GM12878 (cell line): ENCODE measurements at regions not wholly inside any gene's neighbourhood (a gene's known extent, or its start where the extent isn't known, plus 50 kb on each side); places are given as distances from the start of the nearest gene placed in this dataset.

ENCODE experiments used
- ATAC-seq: fragments of 200-7000 bp; cut with Tn5 transposase; 3 replicates; pipeline ENCODE4 v1.9.1; 2020; ENCODE audit warnings: mild to moderate bottlenecking, moderate library complexity
- BruUV-seq: library from RNA; stranded (reverse); fragments of 400-500 nt; replicated peaks from 2 replicates; lab custom pipeline; 2021; lab: Mats Ljungman, UMichigan
- CTCF ChIA-PET: fragments of 300-600 bp; sonication (Branson Sonifier 250); formaldehyde crosslinking; extraction: SDS; loops from one replicate; lab custom pipeline; 2021; ENCODE audit warnings: inconsistent platforms; lab: Yijun Ruan, JAX
- POLR2A ChIA-PET: fragments of 350-600 bp; formaldehyde crosslinking; extraction: SDS; loops from one replicate; lab custom pipeline; 2021; ENCODE audit warnings: inconsistent platforms; lab: Charles Lee
- RAD21 ChIA-PET: fragments of 300-600 bp; sonication (Branson Sonifier 250); formaldehyde crosslinking; loops from one replicate; lab custom pipeline; 2023; ENCODE audit warnings: antibody characterized with exemption; ENCODE audit not compliant: unreplicated experiment; lab: Charles Lee
- SMC1A ChIA-PET: fragments of 300-600 bp; sonication (Branson Sonifier 250); formaldehyde crosslinking; loops from one replicate; lab custom pipeline; 2023; ENCODE audit not compliant: unreplicated experiment, uncharacterized antibody; lab: Charles Lee
- DNase-seq: peaks from one replicate; pipeline ENCODE4 v3.0.0-alpha.2; 2011; ENCODE audit warnings: low read depth, low spot score
- FAIRE-seq: peaks from 3 replicates; lab custom pipeline; 2011; peaks lifted over from hg19 to GRCh38; lab: Jason Lieb, UNC
- H2AFZ ChIP-seq: 2 replicates; pipeline ENCODE4 v1.6.0; 2011; ENCODE audit warnings: low read depth, low read length, control low read depth; ENCODE audit not compliant: control insufficient read depth
- H3K27ac ChIP-seq: 2 replicates; pipeline ENCODE4 v1.5.1; 2011; ENCODE audit warnings: control low read depth; ENCODE audit not compliant: control insufficient read depth, insufficient read depth
- H3K27me3 ChIP-seq, 2 experiments: replicated peaks in 1 of 2; 2 replicates each; pipeline versions ENCODE4 v1.6.0 to v1.6.1; 2011; ENCODE audit warnings: low read length in 1 of 2; ENCODE audit not compliant: control insufficient read depth in 2 of 2, insufficient read depth in 2 of 2
- H3K36me3 ChIP-seq, 2 experiments: 2 replicates each; pipeline ENCODE4 v1.5.1; 2011; ENCODE audit warnings: low read length in 1 of 2; ENCODE audit not compliant: control insufficient read depth in 2 of 2, insufficient read depth in 2 of 2
- H3K4me1 ChIP-seq: 2 replicates; pipeline ENCODE4 v1.6.1; 2011; ENCODE audit warnings: mild to moderate bottlenecking, low read length, moderate library complexity, mixed read lengths; ENCODE audit not compliant: control insufficient read depth, insufficient read depth
- H3K4me2 ChIP-seq: 2 replicates; pipeline ENCODE4 v1.6.0; 2011; ENCODE audit warnings: control low read depth; ENCODE audit not compliant: control insufficient read depth, insufficient read depth
- H3K4me3 ChIP-seq: fragments of 200-600 bp; sonication (generic); 2 replicates; pipeline ENCODE4 v1.5.1; 2016
- H3K79me2 ChIP-seq: 2 replicates; pipeline ENCODE4 v1.6.0; 2011; ENCODE audit warnings: low read length; ENCODE audit not compliant: control insufficient read depth, insufficient read depth
- H3K9ac ChIP-seq: 2 replicates; pipeline ENCODE4 v1.8.0; 2011; ENCODE audit warnings: low read length, control low read depth, mixed read lengths; ENCODE audit not compliant: control insufficient read depth, insufficient read depth
- H3K9me3 ChIP-seq: replicated peaks from 3 replicates; pipeline ENCODE4 v1.5.1; 2011; ENCODE audit warnings: mild to moderate bottlenecking, low read length; ENCODE audit not compliant: control insufficient read depth, insufficient read depth
- H4K20me1 ChIP-seq: 2 replicates; pipeline ENCODE4 v1.6.0; 2011; ENCODE audit not compliant: control insufficient read depth, insufficient read depth
- CEBPB ChIP-seq, 2 experiments: fragments of 150-350 bp in 1 of 2; IDR thresholded peaks; 2 replicates each; pipeline ENCODE4 v1.6.1; 2012 to 2014; ENCODE audit warnings: low read depth in 2 of 2, low read length in 2 of 2, borderline replicate concordance in 1 of 2, inconsistent platforms in 1 of 2
- FOXM1 ChIP-seq: IDR thresholded peaks from 2 replicates; pipeline ENCODE4 v1.6.1; 2012; ENCODE audit warnings: low read depth, mild to moderate bottlenecking, inconsistent platforms, low read length, moderate library complexity
- NFYB ChIP-seq: IDR thresholded peaks from 2 replicates; pipeline ENCODE4 v1.6.1; 2011; ENCODE audit warnings: low read depth, mild to moderate bottlenecking, low read length, improper control_type of control experiment, moderate library complexity; ENCODE audit not compliant: insufficient read depth
- NR2F1 ChIP-seq: fragments of 450-650 bp; conservative IDR thresholded peaks from 2 replicates; pipeline ENCODE4 v1.6.1; 2017; ENCODE audit warnings: mild to moderate bottlenecking
- POLR2A ChIP-seq: IDR thresholded peaks from 2 replicates; pipeline ENCODE4 v1.6.1; 2011; ENCODE audit warnings: low read depth, mild to moderate bottlenecking, low read length
- SREBF2 ChIP-seq: IDR thresholded peaks from 2 replicates; pipeline ENCODE4 v1.6.1; 2012; ENCODE audit warnings: mild to moderate bottlenecking, low read length
- STAT3 ChIP-seq: IDR thresholded peaks from 2 replicates; pipeline ENCODE4 v1.6.1; 2011; ENCODE audit warnings: low read depth, low read length, improper control_type of control experiment
- TBL1XR1 ChIP-seq: IDR thresholded peaks from 2 replicates; pipeline ENCODE4 v1.6.1; 2012; ENCODE audit warnings: low read depth, low read length, improper control_type of control experiment
- TCF7 ChIP-seq: IDR thresholded peaks from 2 replicates; pipeline ENCODE4 v1.6.1; 2014; ENCODE audit warnings: antibody characterized with exemption, borderline replicate concordance
- ZBED1 ChIP-seq: IDR thresholded peaks from 2 replicates; pipeline ENCODE4 v1.6.1; 2016; ENCODE audit warnings: borderline replicate concordance
- ZNF274 ChIP-seq: IDR thresholded peaks from one replicate; pipeline ENCODE4 v1.8.0; 2011; ENCODE audit not compliant: insufficient read length, insufficient read depth
- ZSCAN29 ChIP-seq: fragments of 450-650 bp; IDR thresholded peaks from 2 replicates; pipeline ENCODE4 v1.6.1; 2017; ENCODE audit warnings: mild to moderate bottlenecking, moderate library complexity
- in situ Hi-C: fragments of 300-500 bp; cut with MboI; formaldehyde crosslinking; loops from 9 replicates; pipeline ENCODE4 v1.14.3; 2018; ENCODE audit warnings: mixed read lengths
- intact Hi-C: fragments of 100-400 bp; cut with micrococcal nuclease; formaldehyde crosslinking; loops from one replicate; pipeline ENCODE4 v1.14.2; 2022; ENCODE audit not compliant: unreplicated experiment
- TF ChIP-seq, protein P1 (sequence below): fragments of 450-650 bp; IDR thresholded peaks from 2 replicates; pipeline ENCODE4 v1.6.1; 2017; ENCODE audit warnings: low read depth, mild to moderate bottlenecking, moderate library complexity
- TF ChIP-seq, protein P2 (sequence below): IDR thresholded peaks from 2 replicates; pipeline ENCODE4 v1.6.1; 2012; ENCODE audit warnings: low read depth, low read length, improper control_type of control experiment
- TF ChIP-seq, protein P3 (sequence below): fragments of 450-650 bp; IDR thresholded peaks from 2 replicates; pipeline ENCODE4 v1.6.1; 2017; ENCODE audit warnings: mild to moderate bottlenecking, moderate library complexity
- TF ChIP-seq, protein P4 (sequence below): IDR thresholded peaks from 2 replicates; pipeline ENCODE4 v1.6.1; 2011; ENCODE audit warnings: low read depth, low read length, improper control_type of control experiment, borderline replicate concordance

DNA sequence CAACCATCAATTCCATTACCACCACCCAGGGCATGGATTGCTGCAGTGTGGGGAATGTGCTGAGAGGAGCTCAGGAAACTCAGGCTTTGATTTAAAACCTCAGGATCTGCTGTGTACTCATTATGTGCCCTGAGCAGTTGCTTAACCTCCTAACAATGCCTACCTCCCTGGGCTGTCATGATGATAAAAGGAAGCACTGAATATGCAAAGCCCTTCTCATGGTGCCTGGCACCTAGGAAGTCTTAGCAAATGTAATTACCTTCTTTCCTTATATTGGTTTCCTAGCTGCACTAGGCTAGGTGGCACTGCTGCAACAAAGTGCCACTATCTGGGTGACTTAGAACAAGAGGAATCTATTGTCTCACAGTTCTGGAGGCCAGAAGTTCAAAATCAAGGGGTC lies 62.2 kb downstream of the KCTD12 start:
- H3K36me3 ChIP-seq = no peaks in the 10 kb centered on the region
- ChIA-PET POLR2A (no interaction called here), CTCF (interaction anchor here (3.0 kb wide), 1 partner anchor 79 kb away, joined by 14 read pairs; no protein-coding TSS in a partner anchor), RAD21 (no interaction called here), SMC1A (no interaction called here)
- H3K9me3 ChIP-seq = no peaks in the 10 kb centered on the region
- ATAC-seq = no peak
- H3K27me3 ChIP-seq = no peaks in the 10 kb centered on the region
- intact Hi-C loops (no loop called here), in situ Hi-C loops (no loop called here)
- no peaks in the 10 kb centered on the region for H3K79me2 ChIP-seq
- BruUV-seq = no TSS peak
- no peak for FAIRE-seq
- DNase-seq = no peak
- no peaks in the 10 kb centered on the region; the same call in 1 of the 2 replicates for H3K4me1 ChIP-seq
- no peak overlapping the region for H3K9ac ChIP-seq
- TF ChIP-seq STAT3 (no peak), ZSCAN29 (no peak), CEBPB (IDR thresholded peaks at IDR 0.05; ENCODE audit: borderline replicate concordance in 1 of 2, low read depth in 2 of 2, low read length in 2 of 2) (no peak), POLR2A (no peak), TCF7 (no peak), ZBED1 (no peak), SREBF2 (no peak), TBL1XR1 (no peak), NR2F1 (no peak), ZNF274 (no peak), NFYB (no peak), FOXM1 (no peak)
- TF ChIP-seq, protein P1, sequence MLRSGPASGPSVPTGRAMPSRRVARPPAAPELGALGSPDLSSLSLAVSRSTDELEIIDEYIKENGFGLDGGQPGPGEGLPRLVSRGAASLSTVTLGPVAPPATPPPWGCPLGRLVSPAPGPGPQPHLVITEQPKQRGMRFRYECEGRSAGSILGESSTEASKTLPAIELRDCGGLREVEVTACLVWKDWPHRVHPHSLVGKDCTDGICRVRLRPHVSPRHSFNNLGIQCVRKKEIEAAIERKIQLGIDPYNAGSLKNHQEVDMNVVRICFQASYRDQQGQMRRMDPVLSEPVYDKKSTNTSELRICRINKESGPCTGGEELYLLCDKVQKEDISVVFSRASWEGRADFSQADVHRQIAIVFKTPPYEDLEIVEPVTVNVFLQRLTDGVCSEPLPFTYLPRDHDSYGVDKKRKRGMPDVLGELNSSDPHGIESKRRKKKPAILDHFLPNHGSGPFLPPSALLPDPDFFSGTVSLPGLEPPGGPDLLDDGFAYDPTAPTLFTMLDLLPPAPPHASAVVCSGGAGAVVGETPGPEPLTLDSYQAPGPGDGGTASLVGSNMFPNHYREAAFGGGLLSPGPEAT = no peak
- TF ChIP-seq, protein P2, sequence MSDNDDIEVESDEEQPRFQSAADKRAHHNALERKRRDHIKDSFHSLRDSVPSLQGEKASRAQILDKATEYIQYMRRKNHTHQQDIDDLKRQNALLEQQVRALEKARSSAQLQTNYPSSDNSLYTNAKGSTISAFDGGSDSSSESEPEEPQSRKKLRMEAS = no peak
- TF ChIP-seq, protein P3, sequence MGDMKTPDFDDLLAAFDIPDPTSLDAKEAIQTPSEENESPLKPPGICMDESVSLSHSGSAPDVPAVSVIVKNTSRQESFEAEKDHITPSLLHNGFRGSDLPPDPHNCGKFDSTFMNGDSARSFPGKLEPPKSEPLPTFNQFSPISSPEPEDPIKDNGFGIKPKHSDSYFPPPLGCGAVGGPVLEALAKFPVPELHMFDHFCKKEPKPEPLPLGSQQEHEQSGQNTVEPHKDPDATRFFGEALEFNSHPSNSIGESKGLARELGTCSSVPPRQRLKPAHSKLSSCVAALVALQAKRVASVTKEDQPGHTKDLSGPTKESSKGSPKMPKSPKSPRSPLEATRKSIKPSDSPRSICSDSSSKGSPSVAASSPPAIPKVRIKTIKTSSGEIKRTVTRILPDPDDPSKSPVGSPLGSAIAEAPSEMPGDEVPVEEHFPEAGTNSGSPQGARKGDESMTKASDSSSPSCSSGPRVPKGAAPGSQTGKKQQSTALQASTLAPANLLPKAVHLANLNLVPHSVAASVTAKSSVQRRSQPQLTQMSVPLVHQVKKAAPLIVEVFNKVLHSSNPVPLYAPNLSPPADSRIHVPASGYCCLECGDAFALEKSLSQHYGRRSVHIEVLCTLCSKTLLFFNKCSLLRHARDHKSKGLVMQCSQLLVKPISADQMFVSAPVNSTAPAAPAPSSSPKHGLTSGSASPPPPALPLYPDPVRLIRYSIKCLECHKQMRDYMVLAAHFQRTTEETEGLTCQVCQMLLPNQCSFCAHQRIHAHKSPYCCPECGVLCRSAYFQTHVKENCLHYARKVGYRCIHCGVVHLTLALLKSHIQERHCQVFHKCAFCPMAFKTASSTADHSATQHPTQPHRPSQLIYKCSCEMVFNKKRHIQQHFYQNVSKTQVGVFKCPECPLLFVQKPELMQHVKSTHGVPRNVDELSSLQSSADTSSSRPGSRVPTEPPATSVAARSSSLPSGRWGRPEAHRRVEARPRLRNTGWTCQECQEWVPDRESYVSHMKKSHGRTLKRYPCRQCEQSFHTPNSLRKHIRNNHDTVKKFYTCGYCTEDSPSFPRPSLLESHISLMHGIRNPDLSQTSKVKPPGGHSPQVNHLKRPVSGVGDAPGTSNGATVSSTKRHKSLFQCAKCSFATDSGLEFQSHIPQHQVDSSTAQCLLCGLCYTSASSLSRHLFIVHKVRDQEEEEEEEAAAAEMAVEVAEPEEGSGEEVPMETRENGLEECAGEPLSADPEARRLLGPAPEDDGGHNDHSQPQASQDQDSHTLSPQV = no peak
- TF ChIP-seq, protein P4, sequence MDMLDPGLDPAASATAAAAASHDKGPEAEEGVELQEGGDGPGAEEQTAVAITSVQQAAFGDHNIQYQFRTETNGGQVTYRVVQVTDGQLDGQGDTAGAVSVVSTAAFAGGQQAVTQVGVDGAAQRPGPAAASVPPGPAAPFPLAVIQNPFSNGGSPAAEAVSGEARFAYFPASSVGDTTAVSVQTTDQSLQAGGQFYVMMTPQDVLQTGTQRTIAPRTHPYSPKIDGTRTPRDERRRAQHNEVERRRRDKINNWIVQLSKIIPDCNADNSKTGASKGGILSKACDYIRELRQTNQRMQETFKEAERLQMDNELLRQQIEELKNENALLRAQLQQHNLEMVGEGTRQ = no peak
- H3K27ac ChIP-seq = no peak overlapping the region
- H3K4me3 ChIP-seq = no peak overlapping the region
- no peak overlapping the region for H2AFZ ChIP-seq
- H4K20me1 ChIP-seq = no peaks in the 10 kb centered on the region
- no peak overlapping the region for H3K4me2 ChIP-seq
